IPS-20b (cell line): ENCODE measurements at regions not wholly inside any gene's neighbourhood (a gene's known extent, or its start where the extent isn't known, plus 50 kb on each side); places are given as distances from the start of the nearest gene placed in this dataset.

ENCODE experiments used
- H3K27ac ChIP-seq: one replicate; pipeline ENCODE4 v1.5.1; 2013; ENCODE audit warnings: low read length
- H3K27me3 ChIP-seq: 2 replicates; pipeline ENCODE4 v1.6.1; 2013; ENCODE audit warnings: mild to moderate bottlenecking, low read length, inconsistent platforms; ENCODE audit not compliant: insufficient read depth
- H3K36me3 ChIP-seq: 2 replicates; pipeline ENCODE4 v1.6.1; 2013; ENCODE audit warnings: low read depth, mild to moderate bottlenecking, inconsistent platforms, low read length, moderate library complexity; ENCODE audit not compliant: insufficient read depth
- H3K4me1 ChIP-seq: 2 replicates; pipeline ENCODE4 v1.6.1; 2013; ENCODE audit warnings: mild to moderate bottlenecking, control low read depth, inconsistent platforms, low read length, moderate library complexity; ENCODE audit not compliant: insufficient read depth
- H3K4me3 ChIP-seq: 2 replicates; pipeline ENCODE4 v1.5.1; 2013; ENCODE audit warnings: mild to moderate bottlenecking, low read length, inconsistent platforms
- H3K9ac ChIP-seq: 2 replicates; pipeline ENCODE4 v1.6.1; 2013; ENCODE audit warnings: low read depth, mild to moderate bottlenecking, inconsistent platforms, low read length, moderate library complexity
- H3K9me3 ChIP-seq: 2 replicates; pipeline ENCODE4 v1.6.1; 2013; ENCODE audit warnings: mild to moderate bottlenecking, low read depth, low read length, inconsistent platforms; ENCODE audit not compliant: insufficient read depth

- no peaks in the 10 kb centered on the region for H3K4me1 ChIP-seq
- no peaks in the 10 kb centered on the region; the same call in 1 of the 2 replicates for H3K27me3 ChIP-seq
- no peak overlapping the region for H3K4me3 ChIP-seq
- no peaks in the 10 kb centered on the region for H3K36me3 ChIP-seq
- no peaks in the 10 kb centered on the region for H3K9me3 ChIP-seq
- H3K27ac ChIP-seq: no peak overlapping the region
- no peak overlapping the region for H3K9ac ChIP-seq
Measured at GRCh38 chr18:47586418-47587070, 335.1 kb upstream of the SKOR2 start.

- H3K27me3 ChIP-seq: no peaks in the 10 kb centered on the region; the same call in 1 of the 2 replicates
- H3K36me3 ChIP-seq: no peaks in the 10 kb centered on the region
- no peaks in the 10 kb centered on the region for H3K4me1 ChIP-seq
- no peak overlapping the region for H3K9ac ChIP-seq
- no peak overlapping the region for H3K4me3 ChIP-seq
- H3K9me3 ChIP-seq: no peaks in the 10 kb centered on the region
- H3K27ac ChIP-seq: no peak overlapping the region
Measured at GRCh38 chr18:47585914-47586313, 334.5 kb upstream of the SKOR2 start.

GRCh38 chr18:47585136-47585535 is 333.7 kb upstream of the SKOR2 start:
- H3K27me3 ChIP-seq: no peaks in the 10 kb centered on the region; the same call in 1 of the 2 replicates

GRCh38 chr18:47582093-47582492 is 330.6 kb upstream of the SKOR2 start:
- no peaks in the 10 kb centered on the region for H3K27me3 ChIP-seq
- no peak overlapping the region for H3K27ac ChIP-seq
- H3K4me1 ChIP-seq: peaks cover 9% of the 10 kb centered on the region; the same call in 1 of the 2 replicates
- H3K9ac ChIP-seq: no peak overlapping the region
- H3K9me3 ChIP-seq: no peaks in the 10 kb centered on the region
- no peaks in the 10 kb centered on the region for H3K36me3 ChIP-seq
- H3K4me3 ChIP-seq: no peak overlapping the region

More at GRCh38 chr18:47585136-47585535, 333.7 kb upstream of the SKOR2 start:
- Histone ChIP-seq H3K36me3 (no peaks in the 10 kb centered on the region), H3K4me3 (no peak overlapping the region), H3K9me3 (no peaks in the 10 kb centered on the region), H3K27ac (no peak overlapping the region), H3K9ac (no peak overlapping the region), H3K4me1 (no peaks in the 10 kb centered on the region)

GRCh38 chr18:47577520-47577919 is 326.1 kb upstream of the SKOR2 start:
- H3K9me3 ChIP-seq: no peaks in the 10 kb centered on the region
- H3K9ac ChIP-seq: no peak overlapping the region; the same call in 1 of the 2 replicates
- peaks cover 12% of the 10 kb centered on the region; the same call in 1 of the 2 replicates for H3K4me1 ChIP-seq
- H3K4me3 ChIP-seq: no peak overlapping the region
- H3K27me3 ChIP-seq: no peaks in the 10 kb centered on the region
- H3K36me3 ChIP-seq: no peaks in the 10 kb centered on the region
- H3K27ac ChIP-seq: no peak overlapping the region

GRCh38 chr18:47574966-47575365 is 323.5 kb upstream of the SKOR2 start:
- Histone ChIP-seq H3K9ac (no peak overlapping the region), H3K4me3 (no peak overlapping the region), H3K36me3 (no peaks in the 10 kb centered on the region), H3K9me3 (no peaks in the 10 kb centered on the region), H3K27me3 (no peaks in the 10 kb centered on the region), H3K27ac (no peak overlapping the region), H3K4me1 (peaks cover 12% of the 10 kb centered on the region; the same call in 1 of the 2 replicates)

GRCh38 chr18:47571957-47572356 is 320.5 kb upstream of the SKOR2 start:
- Histone ChIP-seq H3K27ac (no peak overlapping the region), H3K9me3 (no peaks in the 10 kb centered on the region), H3K4me3 (no peak overlapping the region), H3K4me1 (peaks cover 1% of the 10 kb centered on the region; the same call in 1 of the 2 replicates), H3K9ac (no peak overlapping the region), H3K27me3 (no peaks in the 10 kb centered on the region), H3K36me3 (no peaks in the 10 kb centered on the region)

GRCh38 chr18:47566809-47567208 is 315.3 kb upstream of the SKOR2 start:
- Histone ChIP-seq H3K36me3 (no peaks in the 10 kb centered on the region), H3K27me3 (no peaks in the 10 kb centered on the region), H3K9me3 (peaks cover 4% of the 10 kb centered on the region), H3K4me3 (no peak overlapping the region), H3K27ac (no peak overlapping the region), H3K9ac (no peak overlapping the region), H3K4me1 (peaks cover 1% of the 10 kb centered on the region; the same call in 1 of the 2 replicates)

GRCh38 chr18:47560723-47561715 is 309.6 kb upstream of the SKOR2 start:
- Histone ChIP-seq H3K4me3 (peak overlapping the region; percentile 45; the same call in 1 of the 2 replicates), H3K4me1 (peaks cover 31% of the 10 kb centered on the region), H3K36me3 (no peaks in the 10 kb centered on the region), H3K27ac (peak overlapping the region; percentile 11), H3K9me3 (peaks cover 4% of the 10 kb centered on the region), H3K27me3 (peaks cover 7% of the 10 kb centered on the region), H3K9ac (0 out of 2 replicates have a peak overlapping the region, but pooled peaks have one; percentile 28)

GRCh38 chr18:47558110-47558750 is 306.8 kb upstream of the SKOR2 start:
- Histone ChIP-seq H3K27me3 (peaks cover 7% of the 10 kb centered on the region), H3K36me3 (no peaks in the 10 kb centered on the region), H3K4me1 (peaks cover 31% of the 10 kb centered on the region), H3K27ac (no peak overlapping the region), H3K9ac (no peak overlapping the region), H3K9me3 (peaks cover 4% of the 10 kb centered on the region), H3K4me3 (no peak overlapping the region)

GRCh38 chr18:47557160-47557559 is 305.7 kb upstream of the SKOR2 start:
- Histone ChIP-seq H3K27me3 (peaks cover 7% of the 10 kb centered on the region), H3K9me3 (no peaks in the 10 kb centered on the region)

More at GRCh38 chr18:47557160-47557559, 305.7 kb upstream of the SKOR2 start:
- Histone ChIP-seq H3K9ac (no peak overlapping the region), H3K4me1 (peaks cover 31% of the 10 kb centered on the region), H3K27ac (no peak overlapping the region), H3K4me3 (no peak overlapping the region), H3K36me3 (no peaks in the 10 kb centered on the region)
